Testis (tissue), 2 donors: ENCODE measurements at regions not wholly inside any gene's neighbourhood (a gene's known extent, or its start where the extent isn't known, plus 50 kb on each side); places are given as distances from the start of the nearest gene placed in this dataset.

ENCODE experiments used
- POLR2A ChIP-seq: fragments of 450-650 bp; IDR thresholded peaks from one replicate; pipeline ENCODE4 v1.6.1; 2017; ENCODE audit warnings: antibody characterized with exemption, mild to moderate bottlenecking, moderate library complexity
- TF ChIP-seq, protein P1 (sequence below), 3 experiments: fragments of 450-650 bp in 2 of 3; fragments of 200-600 bp in 1 of 3; sonication (generic) in 1 of 3; IDR thresholded peaks; one replicate each; pipeline ENCODE4 v1.5.1; 2016 to 2019; ENCODE audit warnings: antibody characterized with exemption in 3 of 3, mild to moderate bottlenecking in 2 of 3, moderate library complexity in 1 of 3

DNA sequence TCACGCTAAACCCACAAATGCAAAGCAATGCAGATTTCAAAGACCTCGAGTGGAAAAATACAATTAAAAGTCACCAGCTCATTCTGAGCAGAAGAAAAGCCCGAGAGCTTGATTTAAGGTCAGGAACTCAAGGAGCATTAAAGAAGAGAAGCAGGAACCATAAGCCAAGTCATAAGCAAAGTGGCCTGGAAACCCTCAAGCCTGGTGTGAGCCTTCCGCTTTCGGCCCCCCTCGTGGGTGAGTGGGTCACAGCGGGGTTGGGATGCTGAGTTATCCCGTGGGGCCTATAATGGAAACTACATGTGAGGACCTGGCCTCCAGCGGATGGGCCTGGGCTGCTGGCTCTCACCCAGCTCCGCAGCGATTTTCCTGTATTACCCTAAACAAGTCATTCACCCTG lies 504.3 kb downstream of the RAB28 start:
- TF ChIP-seq, protein P1, sequence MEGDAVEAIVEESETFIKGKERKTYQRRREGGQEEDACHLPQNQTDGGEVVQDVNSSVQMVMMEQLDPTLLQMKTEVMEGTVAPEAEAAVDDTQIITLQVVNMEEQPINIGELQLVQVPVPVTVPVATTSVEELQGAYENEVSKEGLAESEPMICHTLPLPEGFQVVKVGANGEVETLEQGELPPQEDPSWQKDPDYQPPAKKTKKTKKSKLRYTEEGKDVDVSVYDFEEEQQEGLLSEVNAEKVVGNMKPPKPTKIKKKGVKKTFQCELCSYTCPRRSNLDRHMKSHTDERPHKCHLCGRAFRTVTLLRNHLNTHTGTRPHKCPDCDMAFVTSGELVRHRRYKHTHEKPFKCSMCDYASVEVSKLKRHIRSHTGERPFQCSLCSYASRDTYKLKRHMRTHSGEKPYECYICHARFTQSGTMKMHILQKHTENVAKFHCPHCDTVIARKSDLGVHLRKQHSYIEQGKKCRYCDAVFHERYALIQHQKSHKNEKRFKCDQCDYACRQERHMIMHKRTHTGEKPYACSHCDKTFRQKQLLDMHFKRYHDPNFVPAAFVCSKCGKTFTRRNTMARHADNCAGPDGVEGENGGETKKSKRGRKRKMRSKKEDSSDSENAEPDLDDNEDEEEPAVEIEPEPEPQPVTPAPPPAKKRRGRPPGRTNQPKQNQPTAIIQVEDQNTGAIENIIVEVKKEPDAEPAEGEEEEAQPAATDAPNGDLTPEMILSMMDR (IDR thresholded peaks at IDR 0.05), result no peak
- TF ChIP-seq POLR2A, result no peak
